Liver (tissue), 3 donors: ENCODE measurements at regions not wholly inside any gene's neighbourhood (a gene's known extent, or its start where the extent isn't known, plus 50 kb on each side); places are given as distances from the start of the nearest gene placed in this dataset.

Source experiments
- CTCF ChIP-seq: fragments of 150-350 bp; IDR thresholded peaks from 2 replicates; pipeline ENCODE4 v1.5.1; 2017; ENCODE audit warnings: improper control_type of control experiment, low read depth, low read length; ENCODE audit not compliant: missing input control
- EGR1 ChIP-seq, 2 donors: IDR thresholded peaks; 2 replicates each; pipeline ENCODE4 v1.6.1; 2016 to 2018; ENCODE audit warnings: antibody characterized with exemption in 2 of 2, low read depth in 2 of 2
- MAX ChIP-seq: IDR thresholded peaks from 2 replicates; pipeline ENCODE4 v1.6.1; 2016; ENCODE audit warnings: antibody characterized with exemption
- ZBTB33 ChIP-seq: IDR thresholded peaks from 2 replicates; pipeline ENCODE4 v1.6.1; 2016; ENCODE audit warnings: antibody characterized with exemption
- donor health status: healthy.
- donor health status: healthy.

GRCh38 chr15:38626443-38627050 is 61.9 kb upstream of the RASGRP1 start:
- TF ChIP-seq EGR1 (IDR thresholded peaks at IDR 0.05; ENCODE audit: low read depth in 2 of 2) (no peak), CTCF (no peak), ZBTB33 (no peak), MAX (no peak)
